Glutamatergic neuron (in vitro differentiated cells): ENCODE measurements at regions not wholly inside any gene's neighbourhood (a gene's known extent, or its start where the extent isn't known, plus 50 kb on each side); places are given as distances from the start of the nearest gene placed in this dataset.
A peak's percentile ranks its signal among the peaks of the same experiment; 100 is the strongest.

ENCODE experiments used
- DNase-seq: peaks from one replicate; pipeline ENCODE4 v3.0.0; 2022
- H3K27ac Mint-ChIP-seq: one replicate; pipeline ENCODE4 v1.8.0; 2020; ENCODE audit warnings: mild to moderate bottlenecking, mixed read lengths, inconsistent platforms; ENCODE audit not compliant: unreplicated experiment
- H3K27me3 Mint-ChIP-seq: one replicate; pipeline ENCODE4 v1.8.0; 2020; ENCODE audit warnings: mild to moderate bottlenecking, moderate library complexity, mixed read lengths, inconsistent platforms; ENCODE audit not compliant: unreplicated experiment
- H3K36me3 Mint-ChIP-seq: one replicate; pipeline ENCODE4 v1.8.0; 2020; ENCODE audit warnings: mild to moderate bottlenecking, mixed read lengths, inconsistent platforms; ENCODE audit not compliant: unreplicated experiment
- H3K4me1 Mint-ChIP-seq: one replicate; pipeline ENCODE4 v1.8.0; 2020; ENCODE audit warnings: mild to moderate bottlenecking, low read depth, mixed read lengths, inconsistent platforms; ENCODE audit not compliant: unreplicated experiment
- H3K4me3 Mint-ChIP-seq: one replicate; pipeline ENCODE4 v1.8.0; 2020; ENCODE audit warnings: mild to moderate bottlenecking, mixed read lengths, inconsistent platforms; ENCODE audit not compliant: unreplicated experiment
- H3K9me3 Mint-ChIP-seq: one replicate; pipeline ENCODE4 v1.8.0; 2020; ENCODE audit warnings: mild to moderate bottlenecking, moderate library complexity, mixed read lengths, inconsistent platforms; ENCODE audit not compliant: unreplicated experiment
- CTCF ChIP-seq: fragments of 200-600 bp; sonication (generic); IDR thresholded peaks from one replicate; pipeline ENCODE4 v1.5.0; 2021; ENCODE audit not compliant: partially characterized antibody, unreplicated experiment

DNA sequence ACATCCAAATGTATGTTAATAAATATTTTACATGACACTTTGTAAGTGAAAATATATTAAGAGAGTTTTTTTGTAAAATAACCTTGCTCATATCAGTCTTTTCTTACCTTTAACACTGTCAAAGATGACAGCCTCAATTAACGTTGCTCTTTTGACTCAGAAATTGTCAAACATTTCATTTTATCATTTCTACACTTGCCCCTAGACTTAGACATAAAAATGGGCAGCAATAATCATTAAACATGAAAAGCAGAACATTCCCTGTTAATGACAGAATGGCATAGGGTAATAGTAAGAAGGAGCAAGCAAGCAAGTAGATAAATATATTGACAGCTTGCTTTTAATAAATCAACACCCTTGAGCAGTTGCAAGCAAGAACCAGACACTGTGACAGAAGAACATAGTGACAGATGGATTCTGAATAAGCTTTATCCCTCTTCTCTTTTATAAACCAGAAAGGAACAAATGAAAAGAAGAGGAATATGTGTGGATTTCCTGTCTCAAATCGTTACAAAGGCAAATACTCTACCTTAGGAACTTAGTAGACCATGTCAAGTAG is 796.0 kb upstream of the CHD1 start:
- Mint-ChIP-seq H3K9me3 (no peaks in the 10 kb centered on the region), H3K4me3 (no peak overlapping the region), H3K36me3 (no peaks in the 10 kb centered on the region), H3K27me3 (no peaks in the 10 kb centered on the region), H3K4me1 (peaks cover 8% of the 10 kb centered on the region), H3K27ac (peak overlapping the region; percentile 53)
- no peak for DNase-seq
- no peak for TF ChIP-seq CTCF

DNA sequence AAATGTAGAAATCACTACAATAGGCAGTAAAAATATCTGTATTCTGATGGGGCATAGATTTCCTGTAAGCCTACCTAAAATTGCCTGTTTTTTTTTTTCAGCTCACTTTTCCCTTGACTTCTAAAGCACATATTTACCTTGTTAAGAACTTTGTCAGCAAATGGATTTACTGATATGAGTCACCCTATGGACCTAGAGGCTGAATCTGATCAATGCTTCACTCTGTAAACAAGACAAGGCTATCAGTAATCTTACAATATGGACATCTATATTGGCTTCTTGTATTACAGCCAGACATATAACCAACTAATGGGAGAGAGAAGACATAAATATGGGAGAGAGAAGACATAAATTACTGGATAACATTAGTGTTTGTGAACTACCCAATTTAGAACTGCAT is 792.7 kb upstream of the CHD1 start:
- H3K27ac Mint-ChIP-seq, result no peak overlapping the region
- H3K36me3 Mint-ChIP-seq, result no peaks in the 10 kb centered on the region
- no peak for TF ChIP-seq CTCF
- no peaks in the 10 kb centered on the region for H3K9me3 Mint-ChIP-seq
- no peaks in the 10 kb centered on the region for H3K27me3 Mint-ChIP-seq
- no peak for DNase-seq
- H3K4me3 Mint-ChIP-seq, result no peak overlapping the region
- H3K4me1 Mint-ChIP-seq, result peaks cover 8% of the 10 kb centered on the region

GRCh38 chr5:99715921-99716320 is 787.1 kb upstream of the CHD1 start:
- Mint-ChIP-seq H3K27me3 (no peaks in the 10 kb centered on the region), H3K9me3 (no peaks in the 10 kb centered on the region), H3K4me3 (no peak overlapping the region), H3K4me1 (no peaks in the 10 kb centered on the region), H3K36me3 (no peaks in the 10 kb centered on the region), H3K27ac (no peak overlapping the region)
- no peak for DNase-seq
- no peak for TF ChIP-seq CTCF

GRCh38 chr5:99706160-99706559 is 777.4 kb upstream of the CHD1 start:
- H3K27me3 Mint-ChIP-seq, result no peaks in the 10 kb centered on the region
- no peaks in the 10 kb centered on the region for H3K4me1 Mint-ChIP-seq
- H3K36me3 Mint-ChIP-seq, result no peaks in the 10 kb centered on the region
- H3K9me3 Mint-ChIP-seq, result no peaks in the 10 kb centered on the region
- TF ChIP-seq CTCF, result no peak
- no peak overlapping the region for H3K4me3 Mint-ChIP-seq
- H3K27ac Mint-ChIP-seq, result no peak overlapping the region
- no peak for DNase-seq

GRCh38 chr5:99702565-99702964 is 773.8 kb upstream of the CHD1 start:
- Mint-ChIP-seq H3K4me3 (no peak overlapping the region), H3K27me3 (no peaks in the 10 kb centered on the region), H3K4me1 (peaks cover 7% of the 10 kb centered on the region), H3K36me3 (no peaks in the 10 kb centered on the region), H3K9me3 (no peaks in the 10 kb centered on the region), H3K27ac (no peak overlapping the region)
- no peak for DNase-seq
- TF ChIP-seq CTCF, result no peak
